Cardiac fibroblast (primary cell): ENCODE measurements at regions not wholly inside any gene's neighbourhood (a gene's known extent, or its start where the extent isn't known, plus 50 kb on each side); places are given as distances from the start of the nearest gene placed in this dataset.

Experiments used
- DNase-seq, 2 donors: peaks; one replicate each; pipeline versions ENCODE4 v3.0.0 to v3.0.0-alpha.2; 2010; ENCODE audit warnings: low read depth in 2 of 2
- H3K4me3 ChIP-seq, 2 donors: replicated peaks in 1 of 2; 1 replicate in 1 of 2; 2 replicates in 1 of 2; pipeline ENCODE4 v1.5.1; 2011; ENCODE audit warnings: low read depth in 2 of 2, low read length in 2 of 2, mild to moderate bottlenecking in 2 of 2, moderate library complexity in 1 of 2
- TF ChIP-seq, protein P1 (sequence below): IDR thresholded peaks from one replicate; pipeline ENCODE4 v1.5.1; 2011; ENCODE audit warnings: low read depth, mild to moderate bottlenecking, low read length, inconsistent platforms

DNA sequence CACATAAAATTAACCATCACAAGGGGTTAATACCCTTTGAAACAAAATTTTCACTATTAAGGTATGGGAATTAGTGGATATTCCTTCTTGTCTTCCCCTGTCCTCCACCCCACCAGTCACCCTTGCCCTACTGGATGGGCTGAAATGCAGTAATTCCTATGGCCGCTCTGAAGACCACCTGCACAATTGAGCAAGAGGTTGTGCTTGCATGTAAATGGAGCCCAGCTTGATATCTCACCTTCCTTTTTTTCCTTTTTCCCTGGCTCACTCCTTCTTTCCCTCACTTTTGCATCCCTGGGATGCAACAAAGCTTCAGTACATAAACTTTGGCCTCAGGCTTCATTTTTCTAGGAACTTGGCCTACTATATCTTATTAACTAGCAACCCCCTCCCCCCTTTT is 184.6 kb downstream of the SNX10 start:
- H3K4me3 ChIP-seq, result no peak overlapping the region
- DNase-seq, result no peak
- TF ChIP-seq, protein P1, sequence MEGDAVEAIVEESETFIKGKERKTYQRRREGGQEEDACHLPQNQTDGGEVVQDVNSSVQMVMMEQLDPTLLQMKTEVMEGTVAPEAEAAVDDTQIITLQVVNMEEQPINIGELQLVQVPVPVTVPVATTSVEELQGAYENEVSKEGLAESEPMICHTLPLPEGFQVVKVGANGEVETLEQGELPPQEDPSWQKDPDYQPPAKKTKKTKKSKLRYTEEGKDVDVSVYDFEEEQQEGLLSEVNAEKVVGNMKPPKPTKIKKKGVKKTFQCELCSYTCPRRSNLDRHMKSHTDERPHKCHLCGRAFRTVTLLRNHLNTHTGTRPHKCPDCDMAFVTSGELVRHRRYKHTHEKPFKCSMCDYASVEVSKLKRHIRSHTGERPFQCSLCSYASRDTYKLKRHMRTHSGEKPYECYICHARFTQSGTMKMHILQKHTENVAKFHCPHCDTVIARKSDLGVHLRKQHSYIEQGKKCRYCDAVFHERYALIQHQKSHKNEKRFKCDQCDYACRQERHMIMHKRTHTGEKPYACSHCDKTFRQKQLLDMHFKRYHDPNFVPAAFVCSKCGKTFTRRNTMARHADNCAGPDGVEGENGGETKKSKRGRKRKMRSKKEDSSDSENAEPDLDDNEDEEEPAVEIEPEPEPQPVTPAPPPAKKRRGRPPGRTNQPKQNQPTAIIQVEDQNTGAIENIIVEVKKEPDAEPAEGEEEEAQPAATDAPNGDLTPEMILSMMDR, result no peak

DNA sequence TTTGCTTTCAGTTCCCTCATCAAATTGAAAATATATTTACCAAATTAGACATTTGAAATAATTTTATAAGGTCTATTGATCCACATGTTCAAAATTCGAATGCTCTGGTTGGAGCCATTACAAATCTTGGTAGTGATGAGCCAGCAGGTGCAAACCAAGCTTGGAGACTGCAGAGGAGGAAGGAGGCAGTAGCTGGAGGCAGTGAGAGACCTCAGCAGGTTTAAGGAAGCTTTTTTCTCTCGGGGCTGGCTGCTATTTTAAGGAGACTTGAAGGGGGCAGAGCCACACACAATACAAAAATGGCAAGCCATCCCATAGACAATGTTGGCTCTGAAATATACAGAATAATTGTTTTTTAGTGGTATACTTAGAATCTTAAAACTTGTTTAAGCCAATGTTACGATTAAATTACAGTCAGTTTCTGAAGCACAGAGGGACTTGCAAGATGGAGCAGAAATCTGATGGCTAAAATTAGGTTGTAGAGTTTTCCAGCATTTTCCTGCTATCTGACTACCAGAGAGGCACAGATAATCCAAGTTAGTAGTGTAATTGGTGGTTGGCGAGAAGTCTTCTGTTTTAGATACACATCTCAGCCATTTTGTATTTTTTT is 185.8 kb downstream of the SNX10 start:
- DNase-seq, result no peak
- TF ChIP-seq, protein P1, result no peak
- no peak overlapping the region for H3K4me3 ChIP-seq

DNA sequence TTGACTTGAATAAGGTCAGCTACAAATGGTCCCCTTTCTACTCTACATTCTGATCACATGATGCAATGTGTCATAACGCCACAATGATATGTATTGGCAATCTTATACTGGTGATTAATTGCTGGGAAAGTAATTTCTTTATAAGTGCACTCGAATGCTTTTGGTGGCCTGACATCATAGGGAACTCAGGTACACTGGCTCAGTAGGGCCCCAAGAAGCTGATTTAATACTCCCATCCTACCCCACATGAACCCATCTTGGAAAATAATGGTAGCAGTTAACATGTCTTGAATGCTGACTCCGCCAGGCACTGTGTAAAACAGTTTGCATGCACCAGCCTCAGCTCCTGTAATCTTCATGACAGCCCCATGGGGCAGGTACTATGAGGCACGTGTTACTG is 186.9 kb downstream of the SNX10 start:
- TF ChIP-seq, protein P1, result no peak
- H3K4me3 ChIP-seq, result no peak overlapping the region
- no peak for DNase-seq

DNA sequence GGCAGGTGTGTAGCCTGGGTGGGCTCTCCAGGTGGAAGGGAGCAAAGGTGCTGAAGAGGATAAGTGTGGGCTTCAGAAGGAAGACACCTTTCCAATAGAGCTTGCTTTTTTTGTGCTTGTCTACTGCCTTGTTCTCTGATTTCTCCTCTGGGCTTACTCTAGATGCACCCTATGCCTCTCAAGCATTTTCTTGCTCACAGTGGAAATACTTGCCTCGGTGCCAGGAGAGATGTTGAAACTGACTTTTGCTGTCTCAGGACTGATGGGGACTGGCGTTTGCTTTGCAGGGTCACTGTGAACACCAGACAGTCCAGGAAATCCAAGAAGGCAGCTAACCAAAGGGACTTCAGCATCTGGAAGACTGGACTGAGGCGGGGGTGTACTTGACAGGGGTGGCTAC is 187.9 kb downstream of the SNX10 start:
- TF ChIP-seq, protein P1, result no peak
- no peak for DNase-seq
- H3K4me3 ChIP-seq, result no peak overlapping the region

DNA sequence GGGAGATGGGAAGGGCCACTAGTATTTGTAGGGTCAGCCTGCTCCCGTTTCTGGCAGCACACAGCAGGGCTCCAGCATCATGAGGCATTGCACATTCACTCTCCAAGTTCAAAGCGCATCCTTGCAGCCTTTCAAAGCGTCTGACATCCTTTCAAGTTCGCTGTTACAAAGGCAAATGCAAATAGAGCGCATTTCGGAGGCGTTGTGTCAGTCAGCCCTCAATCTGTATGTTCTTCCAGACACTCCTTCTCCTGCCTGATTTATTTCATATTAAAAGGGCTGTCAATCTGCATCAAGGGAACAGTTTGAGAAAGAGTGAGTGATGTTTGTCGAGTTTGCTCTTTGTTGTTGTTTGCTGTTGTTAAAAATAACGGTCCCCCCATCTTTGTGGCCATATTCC is 188.5 kb downstream of the SNX10 start:
- H3K4me3 ChIP-seq, result no peak overlapping the region
- TF ChIP-seq, protein P1, result no peak
- DNase-seq, result no peak

DNA sequence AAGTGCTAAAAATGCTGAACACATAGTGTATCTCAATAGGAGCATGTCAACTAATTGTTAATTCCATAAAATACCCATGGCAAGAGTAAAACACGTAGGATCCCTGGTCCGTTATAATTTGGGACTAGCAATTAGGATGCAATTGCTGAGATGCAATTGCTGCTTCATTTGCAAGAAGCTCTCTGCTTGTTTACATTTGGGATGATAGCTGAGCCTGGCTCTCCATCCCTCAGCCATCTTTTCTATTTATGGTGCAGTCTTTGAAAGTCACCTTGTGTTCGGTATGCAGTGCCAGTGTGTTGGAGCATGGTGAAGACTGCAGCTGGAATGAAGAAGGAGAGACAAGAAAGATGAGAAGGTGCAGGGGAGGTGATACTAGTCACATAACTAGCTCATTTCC is 191.3 kb downstream of the SNX10 start:
- TF ChIP-seq, protein P1, result no peak
- H3K4me3 ChIP-seq, result no peak overlapping the region
- no peak for DNase-seq

DNA sequence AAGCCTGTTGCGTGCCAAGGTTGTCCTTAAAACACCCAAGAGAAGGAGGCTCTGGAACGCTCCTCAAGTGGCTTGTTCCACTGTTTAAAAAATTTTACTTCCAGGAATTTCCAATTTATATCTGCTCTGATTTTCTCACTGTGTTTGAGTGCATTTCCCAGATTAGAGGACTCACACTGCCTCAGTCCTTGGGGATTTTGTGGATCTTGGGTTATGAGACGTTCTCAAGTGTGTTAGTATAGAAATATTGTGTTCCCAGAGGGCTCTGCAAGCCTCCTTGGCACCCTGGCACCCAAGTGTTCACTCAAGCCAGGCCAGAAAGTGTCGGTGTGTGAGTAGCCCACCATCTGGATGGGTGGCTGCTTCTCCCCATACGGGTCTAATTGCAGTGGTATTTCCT is 192.2 kb downstream of the SNX10 start:
- no peak for DNase-seq
- TF ChIP-seq, protein P1, result no peak
- H3K4me3 ChIP-seq, result no peak overlapping the region
